HUES6 (cell line): ENCODE measurements at regions not wholly inside any gene's neighbourhood (a gene's known extent, or its start where the extent isn't known, plus 50 kb on each side); places are given as distances from the start of the nearest gene placed in this dataset.

Experiments used
- H3K27ac ChIP-seq: 2 replicates; pipeline ENCODE4 v1.7.0; 2013; ENCODE audit warnings: low read depth, mild to moderate bottlenecking, low read length, inconsistent platforms
- H3K27me3 ChIP-seq: 2 replicates; pipeline ENCODE4 v1.6.1; 2013; ENCODE audit warnings: low read length; ENCODE audit not compliant: control insufficient read depth, insufficient read depth
- H3K36me3 ChIP-seq: 2 replicates; pipeline ENCODE4 v1.6.1; 2013; ENCODE audit warnings: low read length; ENCODE audit not compliant: control insufficient read depth, insufficient read depth
- H3K4me1 ChIP-seq: 2 replicates; pipeline ENCODE4 v1.6.1; 2013; ENCODE audit warnings: low read length; ENCODE audit not compliant: control insufficient read depth, insufficient read depth
- H3K4me3 ChIP-seq: 2 replicates; pipeline ENCODE4 v1.5.1; 2013; ENCODE audit warnings: low read depth, low read length
- H3K9ac ChIP-seq: one replicate; pipeline ENCODE4 v1.6.1; 2013; ENCODE audit warnings: mild to moderate bottlenecking, low read length
- H3K9me3 ChIP-seq: 2 replicates; pipeline ENCODE4 v1.6.1; 2013; ENCODE audit warnings: low read depth, low read length; ENCODE audit not compliant: control insufficient read depth, insufficient read depth

GRCh38 chr7:45235905-45236304 is 78.3 kb downstream of the RAMP3 start:
- Histone ChIP-seq H3K36me3 (no peaks in the 10 kb centered on the region), H3K4me1 (no peaks in the 10 kb centered on the region), H3K9ac (no peak overlapping the region)

GRCh38 chr7:45236666-45237065 is 79.1 kb downstream of the RAMP3 start:
- no peaks in the 10 kb centered on the region for H3K9me3 ChIP-seq
- no peaks in the 10 kb centered on the region for H3K4me1 ChIP-seq
- peaks cover 3% of the 10 kb centered on the region; the same call in 1 of the 2 replicates for H3K27me3 ChIP-seq
- H3K27ac ChIP-seq: no peak overlapping the region
- H3K9ac ChIP-seq: no peak overlapping the region
- H3K36me3 ChIP-seq: no peaks in the 10 kb centered on the region
- no peak overlapping the region for H3K4me3 ChIP-seq

More at GRCh38 chr7:45235905-45236304, 78.3 kb downstream of the RAMP3 start:
- no peaks in the 10 kb centered on the region for H3K9me3 ChIP-seq
- no peak overlapping the region for H3K27ac ChIP-seq
- H3K4me3 ChIP-seq: no peak overlapping the region
- H3K27me3 ChIP-seq: peaks cover 3% of the 10 kb centered on the region; the same call in 1 of the 2 replicates

- Histone ChIP-seq H3K4me1 (no peaks in the 10 kb centered on the region), H3K27ac (no peak overlapping the region), H3K27me3 (peaks cover 3% of the 10 kb centered on the region; the same call in 1 of the 2 replicates), H3K9me3 (no peaks in the 10 kb centered on the region), H3K36me3 (no peaks in the 10 kb centered on the region), H3K9ac (no peak overlapping the region), H3K4me3 (no peak overlapping the region)
Measured at GRCh38 chr7:45237788-45238461, 80.3 kb downstream of the RAMP3 start.

GRCh38 chr7:45238806-45239205 is 81.2 kb downstream of the RAMP3 start:
- Histone ChIP-seq H3K9me3 (no peaks in the 10 kb centered on the region), H3K27ac (no peak overlapping the region), H3K4me1 (no peaks in the 10 kb centered on the region), H3K9ac (no peak overlapping the region), H3K4me3 (no peak overlapping the region), H3K27me3 (peaks cover under 1% of the 10 kb centered on the region; the same call in 1 of the 2 replicates), H3K36me3 (no peaks in the 10 kb centered on the region)

GRCh38 chr7:45239486-45239885 is 81.9 kb downstream of the RAMP3 start:
- Histone ChIP-seq H3K9ac (no peak overlapping the region), H3K27me3 (no peaks in the 10 kb centered on the region), H3K4me3 (no peak overlapping the region), H3K36me3 (no peaks in the 10 kb centered on the region), H3K4me1 (no peaks in the 10 kb centered on the region), H3K27ac (no peak overlapping the region), H3K9me3 (no peaks in the 10 kb centered on the region)

- Histone ChIP-seq H3K4me3 (no peak overlapping the region), H3K9ac (no peak overlapping the region), H3K9me3 (no peaks in the 10 kb centered on the region), H3K36me3 (no peaks in the 10 kb centered on the region), H3K27ac (no peak overlapping the region), H3K4me1 (no peaks in the 10 kb centered on the region), H3K27me3 (no peaks in the 10 kb centered on the region)
Measured at GRCh38 chr7:45240273-45240771, 82.7 kb downstream of the RAMP3 start.

GRCh38 chr7:45240926-45241325 is 83.3 kb downstream of the RAMP3 start:
- Histone ChIP-seq H3K4me1 (no peaks in the 10 kb centered on the region), H3K27ac (no peak overlapping the region), H3K27me3 (0 out of 2 replicates have a peak, but pooled peaks cover 1% of the 10 kb centered on the region), H3K4me3 (no peak overlapping the region), H3K9ac (no peak overlapping the region), H3K36me3 (no peaks in the 10 kb centered on the region), H3K9me3 (no peaks in the 10 kb centered on the region)

DNA sequence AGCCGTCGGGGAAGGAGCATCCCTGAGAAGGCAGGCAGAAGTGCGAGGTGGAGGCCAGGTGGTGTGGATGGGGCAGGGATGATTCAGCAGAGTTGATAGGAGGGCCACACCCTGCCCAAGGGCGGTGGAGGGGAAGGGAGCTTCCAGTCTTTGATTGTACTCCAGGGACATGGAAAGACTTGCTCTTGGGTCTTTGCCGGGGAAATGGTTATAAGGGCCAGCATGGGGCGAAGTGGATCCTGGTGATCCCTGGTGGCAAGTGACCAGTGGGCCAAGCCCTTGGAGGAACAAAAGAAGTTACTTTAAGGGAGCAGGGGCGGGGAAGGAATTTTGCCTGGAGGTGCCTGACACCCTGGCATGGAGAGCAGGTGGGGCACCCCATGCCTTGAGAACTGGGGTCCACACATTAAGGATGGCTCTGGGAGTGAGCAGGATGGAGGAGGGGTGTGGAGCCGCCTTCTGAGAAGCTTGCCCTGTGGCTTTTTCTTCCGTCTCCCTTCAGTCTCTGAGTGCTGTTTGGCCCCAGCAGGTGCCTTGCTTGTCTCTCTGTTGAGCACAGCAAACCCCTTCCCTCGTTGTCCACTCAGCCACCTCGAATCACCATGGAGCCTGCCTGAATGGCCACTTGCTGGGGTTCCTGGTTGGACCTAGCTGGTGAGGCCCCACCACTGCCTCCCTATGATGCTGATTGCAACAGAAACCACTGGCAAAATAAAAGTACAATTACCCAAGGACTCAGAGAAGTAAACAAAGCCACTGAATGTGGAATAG is 83.9 kb downstream of the RAMP3 start:
- Histone ChIP-seq H3K27me3 (0 out of 2 replicates have a peak, but pooled peaks cover 2% of the 10 kb centered on the region), H3K9ac (no peak overlapping the region), H3K4me3 (no peak overlapping the region), H3K27ac (no peak overlapping the region), H3K36me3 (no peaks in the 10 kb centered on the region), H3K9me3 (no peaks in the 10 kb centered on the region), H3K4me1 (no peaks in the 10 kb centered on the region)

GRCh38 chr7:45242261-45242660 is 84.7 kb downstream of the RAMP3 start:
- no peaks in the 10 kb centered on the region for H3K4me1 ChIP-seq
- H3K36me3 ChIP-seq: no peaks in the 10 kb centered on the region
- no peak overlapping the region for H3K27ac ChIP-seq
- H3K27me3 ChIP-seq: 0 out of 2 replicates have a peak, but pooled peaks cover 2% of the 10 kb centered on the region
- no peaks in the 10 kb centered on the region for H3K9me3 ChIP-seq
- H3K4me3 ChIP-seq: no peak overlapping the region
- no peak overlapping the region for H3K9ac ChIP-seq

- H3K36me3 ChIP-seq: no peaks in the 10 kb centered on the region
- H3K9me3 ChIP-seq: no peaks in the 10 kb centered on the region
- no peak overlapping the region for H3K4me3 ChIP-seq
- H3K27me3 ChIP-seq: 0 out of 2 replicates have a peak, but pooled peaks cover 2% of the 10 kb centered on the region
- no peak overlapping the region for H3K9ac ChIP-seq
- no peaks in the 10 kb centered on the region for H3K4me1 ChIP-seq
- no peak overlapping the region for H3K27ac ChIP-seq
Measured at GRCh38 chr7:45242698-45243097, 85.1 kb downstream of the RAMP3 start.

- H3K9me3 ChIP-seq: no peaks in the 10 kb centered on the region
- H3K27me3 ChIP-seq: 0 out of 2 replicates have a peak, but pooled peaks cover 2% of the 10 kb centered on the region
- H3K9ac ChIP-seq: no peak overlapping the region
- H3K36me3 ChIP-seq: no peaks in the 10 kb centered on the region
- no peaks in the 10 kb centered on the region for H3K4me1 ChIP-seq
- no peak overlapping the region for H3K27ac ChIP-seq
- no peak overlapping the region for H3K4me3 ChIP-seq
Measured at GRCh38 chr7:45244981-45245380, 87.4 kb downstream of the RAMP3 start.
